Hepatocyte (in vitro differentiated cells): ENCODE measurements at regions not wholly inside any gene's neighbourhood (a gene's known extent, or its start where the extent isn't known, plus 50 kb on each side); places are given as distances from the start of the nearest gene placed in this dataset.

Source experiments
- CTCF ChIP-seq: fragments of 200-600 bp; sonication (generic); IDR thresholded peaks from 2 replicates; pipeline ENCODE4 v1.5.1; 2016; ENCODE audit warnings: antibody characterized with exemption, mild to moderate bottlenecking; ENCODE audit not compliant: poor library complexity
- EZH2 ChIP-seq: fragments of 200-600 bp; sonication (generic); IDR thresholded peaks from 2 replicates; pipeline ENCODE4 v1.6.1; 2016; ENCODE audit warnings: antibody characterized with exemption, mild to moderate bottlenecking, borderline replicate concordance
- EZH2phosphoT487 ChIP-seq: fragments of 200-600 bp; sonication (generic); IDR thresholded peaks from one replicate; pipeline ENCODE4 v1.6.1; 2018; ENCODE audit warnings: antibody characterized with exemption, mild to moderate bottlenecking, low read depth, moderate library complexity; ENCODE audit not compliant: unreplicated experiment, severe bottlenecking

GRCh38 chr4:159555873-159556272, 453.0 kb downstream of the RAPGEF2 start:
- no peak for TF ChIP-seq CTCF
- no peak for TF ChIP-seq EZH2
- no peak for TF ChIP-seq EZH2phosphoT487
